ENCODE measurements at regions not wholly inside any gene's neighbourhood (a gene's known extent, or its start where the extent isn't known, plus 50 kb on each side); places are given as distances from the start of the nearest gene placed in this dataset.

DNA sequence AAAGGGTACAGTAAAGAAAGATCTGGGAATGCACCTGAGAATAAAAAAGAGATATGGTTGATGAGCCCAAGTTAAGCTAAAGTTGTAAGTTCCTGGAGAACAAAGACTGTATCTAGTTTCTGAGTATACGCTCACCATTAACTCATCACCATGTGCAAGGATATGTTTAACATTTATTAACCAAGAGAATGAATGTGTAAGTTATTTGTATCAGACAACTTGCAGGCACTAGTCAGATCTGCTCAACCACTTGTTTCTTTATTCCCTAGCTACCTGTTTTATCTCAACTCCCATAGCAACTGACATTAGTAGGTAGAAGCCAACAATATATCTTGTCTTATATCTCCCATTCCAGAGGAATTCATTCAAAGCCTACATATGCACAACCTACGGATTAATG is 74.9 kb upstream of the KCNA4 start:
- no CpG with 5 or more reads among the region's 2 CpGs for WGBS (ENCODE audit: extremely low coverage, insufficient read length, low lambda C conversion rate)

More for the DNA sequence above, 74.9 kb upstream of the KCNA4 start:
- Histone ChIP-seq H4K91ac (ENCODE audit: insufficient read length, low read depth, low read length) (no peak overlapping the region), H3K4me1 (ENCODE audit: insufficient read depth, low read length) (no peaks in the 10 kb centered on the region), H2BK20ac (ENCODE audit: low read depth, low read length, poor library complexity, severe bottlenecking) (no peak overlapping the region), H2BK5ac (ENCODE audit: insufficient read length, low read length) (no peak overlapping the region), H4K5ac (ENCODE audit: insufficient read length, low read depth, low read length) (no peak overlapping the region), H3K79me1 (ENCODE audit: insufficient read depth, low read depth, low read length, poor library complexity, severe bottlenecking) (no peaks in the 10 kb centered on the region), H3K9ac (ENCODE audit: extremely low read depth, insufficient read length, low read length) (no peak overlapping the region), H3K18ac (ENCODE audit: insufficient read length, low read depth, low read length) (no peak overlapping the region), H2BK120ac (ENCODE audit: low read depth, low read length, poor library complexity, severe bottlenecking) (no peak overlapping the region), H2AK5ac (ENCODE audit: insufficient read length, low read length) (no peak overlapping the region), H4K8ac (replicated peaks; ENCODE audit: insufficient read length, low read depth, low read length) (no peak overlapping the region), H3K23ac (ENCODE audit: insufficient read length, low read depth, low read length) (no peak overlapping the region), H2AFZ (ENCODE audit: low read length) (no peak overlapping the region), H3K23me2 (ENCODE audit: insufficient read length, low read depth, low read length, poor library complexity, severe bottlenecking) (no peaks in the 10 kb centered on the region), H3K4ac (ENCODE audit: low read depth, low read length) (no peak overlapping the region), H3T11ph (ENCODE audit: low read length) (no peak overlapping the region), H3K14ac (ENCODE audit: insufficient read depth, low read length) (no peak overlapping the region), H3K4me2 (ENCODE audit: insufficient read depth, insufficient read length, low read length) (no peak overlapping the region), H3K9me3 (ENCODE audit: control insufficient read depth, low read depth, low read length) (no peaks in the 10 kb centered on the region), H3K79me2 (ENCODE audit: insufficient read depth, low read length) (no peaks in the 10 kb centered on the region), H3K27ac (ENCODE audit: insufficient read length, low read depth, low read length) (no peak overlapping the region), H4K20me1 (ENCODE audit: control insufficient read depth, insufficient read depth, insufficient read length) (no peaks in the 10 kb centered on the region), H2BK12ac (ENCODE audit: insufficient read length, low read depth, low read length) (no peak overlapping the region), H3K27me3 (ENCODE audit: insufficient read depth, low read length) (no peaks in the 10 kb centered on the region), H3K56ac (ENCODE audit: insufficient read length, low read depth, low read length) (no peak overlapping the region), H2BK15ac (ENCODE audit: low read depth, low read length) (no peak overlapping the region)
- H3K4me3 Mint-ChIP-seq = no peak overlapping the region
- no peak overlapping the region for H3K27ac Mint-ChIP-seq
- no peaks in the 10 kb centered on the region for H3K4me1 Mint-ChIP-seq
- H3K9me3 Mint-ChIP-seq = peaks cover 4% of the 10 kb centered on the region in 2 experiments; a peak in 4 of 5 replicates
- no peak for DNase-seq
- peaks cover 4% of the 10 kb centered on the region for H3K27me3 Mint-ChIP-seq (ENCODE audit: low read depth)
- TF ChIP-seq, protein P1, sequence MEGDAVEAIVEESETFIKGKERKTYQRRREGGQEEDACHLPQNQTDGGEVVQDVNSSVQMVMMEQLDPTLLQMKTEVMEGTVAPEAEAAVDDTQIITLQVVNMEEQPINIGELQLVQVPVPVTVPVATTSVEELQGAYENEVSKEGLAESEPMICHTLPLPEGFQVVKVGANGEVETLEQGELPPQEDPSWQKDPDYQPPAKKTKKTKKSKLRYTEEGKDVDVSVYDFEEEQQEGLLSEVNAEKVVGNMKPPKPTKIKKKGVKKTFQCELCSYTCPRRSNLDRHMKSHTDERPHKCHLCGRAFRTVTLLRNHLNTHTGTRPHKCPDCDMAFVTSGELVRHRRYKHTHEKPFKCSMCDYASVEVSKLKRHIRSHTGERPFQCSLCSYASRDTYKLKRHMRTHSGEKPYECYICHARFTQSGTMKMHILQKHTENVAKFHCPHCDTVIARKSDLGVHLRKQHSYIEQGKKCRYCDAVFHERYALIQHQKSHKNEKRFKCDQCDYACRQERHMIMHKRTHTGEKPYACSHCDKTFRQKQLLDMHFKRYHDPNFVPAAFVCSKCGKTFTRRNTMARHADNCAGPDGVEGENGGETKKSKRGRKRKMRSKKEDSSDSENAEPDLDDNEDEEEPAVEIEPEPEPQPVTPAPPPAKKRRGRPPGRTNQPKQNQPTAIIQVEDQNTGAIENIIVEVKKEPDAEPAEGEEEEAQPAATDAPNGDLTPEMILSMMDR (conservative IDR thresholded peaks at IDR 0.05) = no peak
- H3K36me3 Mint-ChIP-seq (ENCODE audit: insufficient read depth in 1 of 3, low read depth in 3 of 3) = 0 out of 7 replicates have a peak, but pooled peaks cover 0 to 4% (median 0%) of the 10 kb centered on the region in 3 experiments

Data from H9 (cell line).